ENCODE measurements at regions not wholly inside any gene's neighbourhood (a gene's known extent, or its start where the extent isn't known, plus 50 kb on each side); places are given as distances from the start of the nearest gene placed in this dataset.

DNA sequence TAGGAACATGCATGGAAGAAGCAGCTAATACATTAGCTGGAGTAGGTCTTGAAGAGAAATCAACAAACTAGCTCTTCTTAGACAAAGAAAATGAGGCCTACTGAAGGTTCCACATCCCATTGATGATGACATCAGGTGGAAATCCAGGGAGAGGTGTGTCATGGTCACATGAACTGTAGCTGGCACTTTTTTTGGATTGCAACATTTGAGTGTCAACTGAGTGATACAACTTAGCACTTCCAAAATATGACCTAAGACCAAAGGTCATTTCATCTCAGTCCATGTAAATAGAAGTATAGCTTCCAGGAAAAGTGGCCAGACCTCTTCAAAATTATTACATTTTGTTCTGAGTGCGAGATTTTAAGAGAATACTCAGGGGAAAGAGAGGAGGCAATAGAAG lies 117.2 kb upstream of the MEIS2 start:
- Histone ChIP-seq H3K18ac (ENCODE audit: insufficient read length, low read depth, low read length) (no peak overlapping the region), H2BK15ac (ENCODE audit: low read depth, low read length) (no peak overlapping the region), H3K23me2 (ENCODE audit: insufficient read length, low read depth, low read length, poor library complexity, severe bottlenecking) (no peaks in the 10 kb centered on the region), H3K4me2 (ENCODE audit: insufficient read depth, insufficient read length, low read length) (no peak overlapping the region), H4K20me1 (ENCODE audit: control insufficient read depth, insufficient read depth, insufficient read length) (no peaks in the 10 kb centered on the region), H3K56ac (ENCODE audit: insufficient read length, low read depth, low read length) (no peak overlapping the region), H3K4me1 (ENCODE audit: insufficient read depth, low read length) (no peaks in the 10 kb centered on the region), H3K79me1 (ENCODE audit: insufficient read depth, low read depth, low read length, poor library complexity, severe bottlenecking) (no peaks in the 10 kb centered on the region), H2BK12ac (ENCODE audit: insufficient read length, low read depth, low read length) (no peak overlapping the region), H2AFZ (ENCODE audit: low read length) (no peak overlapping the region), H2BK120ac (ENCODE audit: low read depth, low read length, poor library complexity, severe bottlenecking) (no peak overlapping the region), H3K23ac (ENCODE audit: insufficient read length, low read depth, low read length) (no peak overlapping the region), H4K5ac (ENCODE audit: insufficient read length, low read depth, low read length) (no peak overlapping the region), H2BK20ac (ENCODE audit: low read depth, low read length, poor library complexity, severe bottlenecking) (no peak overlapping the region), H3K27me3 (ENCODE audit: insufficient read depth, low read length) (no peaks in the 10 kb centered on the region), H3K79me2 (ENCODE audit: insufficient read depth, low read length) (no peaks in the 10 kb centered on the region), H3T11ph (ENCODE audit: low read length) (no peak overlapping the region), H4K91ac (ENCODE audit: insufficient read length, low read depth, low read length) (no peak overlapping the region), H2BK5ac (ENCODE audit: insufficient read length, low read length) (no peak overlapping the region), H2AK5ac (ENCODE audit: insufficient read length, low read length) (no peak overlapping the region), H3K9me3 (ENCODE audit: control insufficient read depth, low read depth, low read length) (no peaks in the 10 kb centered on the region), H3K14ac (ENCODE audit: insufficient read depth, low read length) (no peak overlapping the region), H3K9ac (ENCODE audit: extremely low read depth, insufficient read length, low read length) (no peak overlapping the region), H4K8ac (replicated peaks; ENCODE audit: insufficient read length, low read depth, low read length) (no peak overlapping the region), H3K4ac (ENCODE audit: low read depth, low read length) (no peak overlapping the region), H3K27ac (ENCODE audit: insufficient read length, low read depth, low read length) (no peak overlapping the region)
- Mint-ChIP-seq H3K4me1 (no peaks in the 10 kb centered on the region), H3K27me3 (ENCODE audit: low read depth) (peaks cover 2% of the 10 kb centered on the region; the same call in 1 of the 2 replicates), H3K4me3 (no peak overlapping the region), H3K27ac (no peak overlapping the region), H3K9me3 (peaks cover 4 to 10% of the 10 kb centered on the region in 2 experiments; a peak in 4 of 5 replicates), H3K36me3 (ENCODE audit: insufficient read depth in 1 of 3, low read depth in 3 of 3) (no peaks in the 10 kb centered on the region)
- no CpG with 5 or more reads among the region's 1 CpG for WGBS (ENCODE audit: extremely low coverage, insufficient read length, low lambda C conversion rate)
- DNase-seq = no peak
- TF ChIP-seq, protein P1, sequence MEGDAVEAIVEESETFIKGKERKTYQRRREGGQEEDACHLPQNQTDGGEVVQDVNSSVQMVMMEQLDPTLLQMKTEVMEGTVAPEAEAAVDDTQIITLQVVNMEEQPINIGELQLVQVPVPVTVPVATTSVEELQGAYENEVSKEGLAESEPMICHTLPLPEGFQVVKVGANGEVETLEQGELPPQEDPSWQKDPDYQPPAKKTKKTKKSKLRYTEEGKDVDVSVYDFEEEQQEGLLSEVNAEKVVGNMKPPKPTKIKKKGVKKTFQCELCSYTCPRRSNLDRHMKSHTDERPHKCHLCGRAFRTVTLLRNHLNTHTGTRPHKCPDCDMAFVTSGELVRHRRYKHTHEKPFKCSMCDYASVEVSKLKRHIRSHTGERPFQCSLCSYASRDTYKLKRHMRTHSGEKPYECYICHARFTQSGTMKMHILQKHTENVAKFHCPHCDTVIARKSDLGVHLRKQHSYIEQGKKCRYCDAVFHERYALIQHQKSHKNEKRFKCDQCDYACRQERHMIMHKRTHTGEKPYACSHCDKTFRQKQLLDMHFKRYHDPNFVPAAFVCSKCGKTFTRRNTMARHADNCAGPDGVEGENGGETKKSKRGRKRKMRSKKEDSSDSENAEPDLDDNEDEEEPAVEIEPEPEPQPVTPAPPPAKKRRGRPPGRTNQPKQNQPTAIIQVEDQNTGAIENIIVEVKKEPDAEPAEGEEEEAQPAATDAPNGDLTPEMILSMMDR (conservative IDR thresholded peaks at IDR 0.05) = no peak
